Kidney capillary endothelial cell (primary cell): ENCODE measurements at regions not wholly inside any gene's neighbourhood (a gene's known extent, or its start where the extent isn't known, plus 50 kb on each side); places are given as distances from the start of the nearest gene placed in this dataset.
"Not testable (repeated sequence)": the region's sequence is repeated elsewhere in the genome, so short reads cannot be mapped to it uniquely, and the experiment has no call there.

Experiments used
- DNase-seq: peaks from one replicate; pipeline ENCODE4 v3.0.0-alpha.2; 2018; ENCODE audit warnings: low spot score

DNA sequence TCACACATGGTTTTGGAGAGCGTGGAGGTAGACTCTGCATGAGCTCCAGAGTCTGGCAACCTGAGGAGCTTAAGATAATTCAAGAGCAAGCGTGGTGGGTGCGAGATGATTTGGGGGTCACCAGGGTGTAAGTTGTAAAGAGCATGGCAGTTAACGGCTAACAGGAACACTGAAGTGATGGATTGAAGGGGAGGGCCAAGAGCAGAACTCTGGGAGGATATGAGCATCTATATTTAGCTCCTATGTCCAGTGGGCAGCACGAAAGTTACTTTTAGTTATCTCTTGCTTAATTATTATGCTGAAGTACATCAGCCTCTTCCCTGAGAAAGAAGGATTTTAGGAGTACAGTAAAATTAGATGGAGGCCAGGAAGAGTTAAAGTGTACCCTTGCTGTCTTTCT lies 231.9 kb upstream of the HAND2 start:
- DNase-seq, result no peak

- DNase-seq, result no peak
Measured at GRCh38 chr4:173761236-173761635, 231.2 kb upstream of the HAND2 start.

- no peak for DNase-seq
Measured at GRCh38 chr4:173758132-173758531, 228.1 kb upstream of the HAND2 start.

DNA sequence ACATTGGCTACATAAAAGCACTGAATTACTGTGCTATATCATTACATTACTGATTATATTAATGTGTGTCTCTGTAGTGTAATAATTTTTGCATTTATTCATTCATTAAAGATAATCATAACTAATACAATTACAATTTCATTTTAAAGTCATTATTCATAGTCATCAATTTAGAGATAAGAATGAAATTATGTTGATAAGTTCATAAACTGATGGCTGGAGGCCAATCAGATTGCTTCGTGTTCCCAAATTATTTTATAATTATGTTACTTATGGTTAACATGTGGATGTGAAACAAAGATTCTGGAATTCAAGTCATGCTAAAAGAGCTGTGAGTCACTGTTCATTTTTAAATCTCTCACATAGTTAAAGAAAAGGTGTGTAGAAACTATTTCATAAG lies 223.4 kb upstream of the HAND2 start:
- DNase-seq, result no peak

DNA sequence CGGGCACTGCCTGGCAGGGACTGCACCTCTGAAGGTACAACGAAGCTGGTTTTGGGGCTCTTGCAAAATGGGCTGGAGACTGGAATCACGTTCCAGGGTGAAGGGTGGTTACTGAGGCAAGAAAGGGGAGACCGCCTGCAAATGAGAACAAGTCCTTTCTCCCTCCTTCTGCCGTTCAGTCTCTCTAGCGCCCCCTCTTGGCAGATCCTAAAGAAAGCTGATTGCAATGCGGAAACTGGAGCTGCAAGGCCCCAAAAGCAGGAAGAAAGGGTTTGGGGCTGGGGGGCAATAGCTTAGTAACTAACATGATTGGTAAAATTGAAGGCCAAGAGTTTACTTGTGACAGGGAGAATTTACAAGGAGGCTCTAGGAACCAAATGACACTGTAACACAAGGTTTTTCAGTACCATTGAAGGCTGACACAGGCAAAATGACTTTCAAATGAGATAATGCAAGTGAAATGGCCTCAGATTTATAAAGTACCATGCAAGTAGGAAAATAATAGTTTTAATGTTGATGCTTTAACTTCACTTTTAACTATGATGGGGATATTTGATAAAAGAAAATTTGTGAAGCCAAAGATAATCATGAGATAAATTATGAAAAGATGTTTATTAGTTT lies 222.7 kb upstream of the HAND2 start:
- DNase-seq, result no peak

DNA sequence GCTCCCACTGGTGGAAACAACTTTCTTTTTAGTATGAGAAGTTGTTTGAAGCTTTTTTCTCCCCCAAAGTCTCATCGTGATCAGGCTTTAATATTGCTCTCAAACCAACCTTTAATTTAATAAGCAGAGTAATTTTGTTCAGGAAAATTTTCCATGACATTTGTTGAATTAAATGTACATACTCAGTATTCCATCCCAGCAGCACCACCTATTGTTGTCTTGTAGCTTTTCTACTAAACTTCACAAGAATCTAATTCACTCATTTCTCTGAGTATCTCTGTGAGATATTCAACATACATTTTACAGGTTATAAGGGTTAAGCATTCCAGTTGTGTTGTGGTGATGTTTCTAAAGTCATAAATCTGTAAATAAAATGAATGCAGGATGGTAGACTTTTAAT lies 218.3 kb upstream of the HAND2 start:
- DNase-seq, result no peak

DNA sequence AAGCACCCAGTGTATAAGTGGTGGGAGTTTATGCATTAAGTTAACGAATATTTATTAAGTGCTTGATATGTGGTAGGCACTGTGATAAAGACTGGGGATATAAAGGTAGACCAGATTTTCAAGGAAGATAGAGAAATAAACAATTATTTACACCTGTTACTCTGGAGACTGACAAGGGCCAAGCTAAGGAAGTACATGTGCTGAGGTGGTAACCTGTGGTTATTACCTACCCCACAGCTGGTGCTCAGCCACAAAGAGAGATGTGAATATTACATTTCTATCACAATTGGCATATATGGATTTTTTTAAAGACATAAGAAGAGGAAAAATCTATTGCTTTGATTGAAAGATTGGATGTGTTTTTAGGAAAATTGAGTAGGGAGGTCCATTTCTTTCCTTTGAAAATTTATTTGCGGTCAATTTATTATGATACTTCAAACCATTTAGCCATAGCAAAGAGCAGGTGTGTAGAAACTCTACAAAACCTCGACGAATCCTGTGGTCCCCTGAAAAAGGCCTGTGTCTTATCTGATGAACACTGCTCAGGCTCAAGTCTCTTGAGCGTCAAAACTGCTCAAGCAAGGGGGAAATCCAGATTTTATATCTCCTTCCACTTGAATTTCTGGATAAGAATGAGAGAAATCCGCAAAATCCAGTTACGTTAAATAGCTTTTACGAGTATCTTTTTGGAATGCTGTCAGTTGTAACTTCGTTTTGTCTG lies 217.7 kb upstream of the HAND2 start:
- DNase-seq, result no peak

DNA sequence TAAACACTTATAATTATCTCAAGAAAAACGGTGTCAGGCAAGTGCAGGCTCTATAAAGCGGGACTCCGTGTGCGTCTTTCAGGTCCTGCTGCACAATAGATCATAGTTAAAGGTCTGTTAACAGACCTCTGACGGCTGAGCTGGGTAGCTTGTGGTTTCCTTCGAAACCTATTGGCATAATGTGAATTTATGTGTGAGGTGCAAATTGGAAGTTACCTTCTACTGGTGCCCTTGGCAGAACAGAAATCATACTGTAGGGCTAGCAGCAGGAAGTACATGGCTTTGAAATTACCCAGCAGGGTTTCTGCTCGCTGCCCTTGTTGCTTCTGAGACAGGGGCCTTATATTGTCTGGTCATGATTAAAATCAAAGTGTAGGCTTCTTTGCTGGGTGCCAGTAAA lies 216.4 kb upstream of the HAND2 start:
- no peak for DNase-seq

- DNase-seq, result no peak
Measured at GRCh38 chr4:173745765-173746164, 215.7 kb upstream of the HAND2 start.

DNA sequence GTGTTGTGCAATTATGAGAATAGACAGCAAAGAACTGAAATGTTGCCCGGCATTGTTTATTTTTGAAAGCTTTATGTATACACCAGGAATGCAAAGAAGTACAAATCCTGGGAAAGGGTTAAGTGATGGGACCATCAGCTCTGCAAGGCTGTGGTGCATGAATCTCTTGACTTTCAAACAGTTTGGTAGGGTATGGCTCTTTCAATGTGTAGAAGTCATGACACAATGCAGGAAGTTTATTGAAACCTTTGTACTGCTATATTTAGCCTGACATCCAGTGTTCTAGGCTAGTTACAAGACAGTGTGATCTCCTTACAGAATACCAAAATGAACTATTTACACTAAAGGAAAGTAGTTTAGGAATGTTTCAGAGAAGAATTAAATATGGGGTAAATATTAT lies 206.8 kb upstream of the HAND2 start:
- DNase-seq, result no peak

DNA sequence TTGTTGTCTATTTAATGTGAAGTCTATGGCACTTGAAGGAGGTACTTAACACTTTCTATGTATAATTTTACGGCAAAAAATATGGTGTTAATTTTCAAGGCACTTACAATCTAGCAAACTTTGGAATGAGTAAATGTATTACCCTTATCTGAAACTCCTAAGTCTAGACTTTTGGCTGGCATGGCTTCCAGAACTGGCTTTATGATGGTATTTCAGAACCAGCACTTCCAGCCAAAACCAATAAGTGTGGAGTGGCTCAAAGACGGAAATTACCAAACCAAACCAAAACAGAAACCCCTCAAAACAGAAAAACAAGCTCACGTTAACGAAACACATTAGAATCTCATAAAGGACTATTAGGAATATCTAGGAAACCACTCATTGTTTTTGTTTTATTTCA lies 205.6 kb upstream of the HAND2 start:
- no peak for DNase-seq

DNA sequence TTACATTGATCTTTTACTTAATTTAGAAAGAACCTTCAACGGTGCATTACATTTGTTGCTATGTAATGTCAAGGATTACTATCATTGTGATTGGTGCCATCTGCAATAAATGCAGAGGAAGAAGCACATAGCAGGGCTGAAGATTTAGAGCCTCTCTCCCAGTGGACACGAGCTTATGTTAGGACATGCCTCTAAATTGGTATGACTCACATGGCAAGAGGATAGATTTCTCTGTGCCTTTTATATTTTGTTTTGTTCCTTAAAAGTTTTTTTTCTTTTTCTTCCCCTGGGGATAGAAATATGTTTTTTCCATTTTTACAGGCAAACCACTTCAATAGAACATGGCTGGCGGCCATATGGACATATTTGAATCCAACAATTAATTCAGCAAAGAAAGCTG lies 205.0 kb upstream of the HAND2 start:
- DNase-seq, result no peak

GRCh38 chr4:173731257-173731656 lies 201.2 kb upstream of the HAND2 start:
- no peak for DNase-seq

- DNase-seq, result no peak
Measured at GRCh38 chr4:173722075-173722474, 192.0 kb upstream of the HAND2 start.

DNA sequence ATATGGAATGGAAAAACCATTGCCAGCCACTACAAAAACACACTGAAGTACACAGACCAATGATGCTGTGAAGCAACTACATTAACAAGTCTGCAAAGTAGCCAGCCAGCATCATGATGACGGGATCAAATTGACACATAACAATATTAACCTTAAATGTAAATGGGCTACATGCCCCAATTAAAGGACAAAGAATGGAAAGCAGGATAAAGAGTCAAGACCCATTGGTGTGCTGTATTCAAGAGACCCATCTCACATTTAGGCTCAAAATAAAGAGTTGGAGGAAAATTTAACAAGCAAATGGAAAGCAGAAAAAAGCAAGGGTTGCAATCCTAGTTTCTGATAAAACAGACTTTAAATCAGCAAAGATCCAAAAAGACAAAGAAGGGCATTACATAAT lies 188.5 kb upstream of the HAND2 start:
- DNase-seq, result not testable (repeated sequence)

DNA sequence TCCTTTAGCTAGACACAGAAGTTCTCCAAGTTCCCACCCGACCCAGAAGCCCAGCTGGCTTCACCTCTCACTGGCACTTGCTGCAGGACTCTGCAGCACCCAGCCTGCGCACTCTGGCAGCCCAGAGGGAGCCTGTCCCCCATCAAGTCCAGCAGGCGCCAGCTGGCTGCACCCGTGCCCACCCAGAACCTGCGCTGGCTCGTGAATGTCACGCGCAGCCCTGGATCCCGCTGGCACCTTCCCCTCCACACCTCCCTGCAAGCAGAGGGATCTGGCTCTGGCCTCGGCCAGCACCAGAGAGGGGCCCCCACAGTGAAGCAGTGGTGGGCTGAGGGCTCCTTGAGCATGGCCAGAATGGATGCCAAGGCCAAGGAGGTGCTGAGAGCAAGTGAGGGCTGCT lies 187.6 kb upstream of the HAND2 start:
- no peak for DNase-seq

- no peak for DNase-seq
Measured at GRCh38 chr4:173714456-173714855, 184.4 kb upstream of the HAND2 start.

DNA sequence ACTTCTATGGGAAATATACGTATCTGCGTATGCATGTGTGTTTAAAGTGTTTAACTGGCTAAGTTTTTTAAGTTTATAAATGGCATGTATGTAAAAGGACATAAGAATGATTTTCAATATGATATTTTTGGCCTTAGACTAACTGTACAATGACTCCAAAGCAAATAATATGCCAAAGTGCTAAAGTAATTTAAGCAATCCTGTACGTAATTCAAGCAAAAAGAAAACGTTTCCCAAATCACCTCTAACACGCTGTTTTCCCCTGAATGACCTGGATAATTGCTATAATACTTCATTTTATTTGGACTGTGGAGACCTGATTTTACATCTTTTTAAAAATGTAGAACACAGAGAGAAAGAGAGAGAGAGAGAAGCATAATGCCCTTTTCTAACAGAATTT lies 183.0 kb upstream of the HAND2 start:
- DNase-seq, result no peak

- DNase-seq, result no peak
Measured at GRCh38 chr4:173707658-173708419, 177.8 kb upstream of the HAND2 start.

DNA sequence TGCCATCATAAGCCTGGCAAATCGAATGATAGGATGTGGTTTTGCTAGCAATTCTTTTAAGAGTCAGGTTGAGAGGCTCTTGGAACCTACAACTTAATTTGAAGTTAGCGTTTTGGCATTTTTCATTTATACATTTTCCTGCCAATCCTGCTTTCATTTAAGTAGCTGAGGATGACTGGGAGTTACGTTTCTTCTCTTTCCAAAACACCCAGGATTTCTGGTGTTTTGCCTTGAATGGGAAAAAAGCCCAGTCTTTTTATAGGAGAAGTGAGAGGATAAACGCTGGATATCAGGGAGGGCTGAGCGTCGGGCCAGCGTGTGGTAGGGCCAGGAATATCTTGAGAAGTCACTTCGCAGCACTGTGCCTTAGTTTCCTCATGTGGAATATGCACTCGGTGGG lies 174.2 kb upstream of the HAND2 start:
- no peak for DNase-seq

GRCh38 chr4:173703021-173703420 lies 173.0 kb upstream of the HAND2 start:
- DNase-seq, result no peak

- DNase-seq, result no peak
Measured at GRCh38 chr4:173700650-173701049, 170.6 kb upstream of the HAND2 start.

- DNase-seq, result no peak
Measured at GRCh38 chr4:173699841-173700475, 169.9 kb upstream of the HAND2 start.
